IMR-90 (cell line): ENCODE measurements at regions not wholly inside any gene's neighbourhood (a gene's known extent, or its start where the extent isn't known, plus 50 kb on each side); places are given as distances from the start of the nearest gene placed in this dataset.

Experiments used
- BHLHE40 ChIP-seq: fragments of 150-350 bp; IDR thresholded peaks from 2 replicates; pipeline ENCODE4 v1.6.1; 2016; ENCODE audit warnings: mild to moderate bottlenecking, low read depth, low read length
- CEBPB ChIP-seq: IDR thresholded peaks from 2 replicates; pipeline ENCODE4 v1.6.1; 2012; ENCODE audit warnings: low read depth, low read length, improper control_type of control experiment
- MAFK ChIP-seq: IDR thresholded peaks from 2 replicates; pipeline ENCODE4 v1.6.1; 2012; ENCODE audit warnings: low read depth, low read length, improper control_type of control experiment
- MAZ ChIP-seq: IDR thresholded peaks from 2 replicates; pipeline ENCODE4 v1.6.1; 2012; ENCODE audit warnings: low read depth, mild to moderate bottlenecking, low read length, improper control_type of control experiment, moderate library complexity, borderline replicate concordance
- MXI1 ChIP-seq: IDR thresholded peaks from 2 replicates; pipeline ENCODE4 v1.6.1; 2012; ENCODE audit warnings: low read depth, mild to moderate bottlenecking, low read length, moderate library complexity, borderline replicate concordance
- NFE2L2 ChIP-seq: fragments of 150-350 bp; IDR thresholded peaks from 2 replicates; pipeline ENCODE4 v1.6.1; 2016; ENCODE audit warnings: low read depth, mild to moderate bottlenecking, low read length
- POLR2A ChIP-seq: IDR thresholded peaks from 2 replicates; pipeline ENCODE4 v1.6.1; 2012; ENCODE audit warnings: mild to moderate bottlenecking, low read depth, low read length
- RAD21 ChIP-seq: IDR thresholded peaks from 2 replicates; pipeline ENCODE4 v1.6.1; 2012; ENCODE audit warnings: low read length, improper control_type of control experiment
- RCOR1 ChIP-seq: IDR thresholded peaks from 2 replicates; pipeline ENCODE4 v1.6.1; 2012; ENCODE audit warnings: mild to moderate bottlenecking, low read length, improper control_type of control experiment; ENCODE audit not compliant: insufficient replicate concordance
- RFX5 ChIP-seq: IDR thresholded peaks from 2 replicates; pipeline ENCODE4 v1.8.0; 2012; ENCODE audit warnings: low read depth, mild to moderate bottlenecking, low read length, moderate library complexity
- SMC3 ChIP-seq: fragments of 150-350 bp; IDR thresholded peaks from 2 replicates; pipeline ENCODE4 v1.6.1; 2016; ENCODE audit warnings: low read depth, mild to moderate bottlenecking, antibody characterized with exemption, low read length, moderate library complexity
- TF ChIP-seq, protein P1 (sequence below): conservative IDR thresholded peaks from 2 replicates; pipeline ENCODE4 v1.5.1; 2012; ENCODE audit warnings: mild to moderate bottlenecking, low read depth, low read length, improper control_type of control experiment

DNA sequence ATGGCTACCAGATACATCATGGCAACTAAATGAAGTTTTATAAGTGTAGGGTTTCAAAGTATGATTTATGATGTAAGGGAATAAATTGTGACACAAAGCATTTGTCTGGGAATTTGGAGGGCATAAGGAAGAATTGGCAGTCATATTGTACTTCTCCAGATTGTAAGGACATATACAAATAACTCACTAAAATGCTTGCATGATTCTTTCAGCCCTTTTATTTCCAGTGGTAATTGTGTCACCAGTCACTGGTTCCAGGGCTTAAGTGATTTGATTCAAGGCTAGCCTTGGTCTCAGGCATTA is 299.4 kb upstream of the ANO5 start:
- TF ChIP-seq, protein P1, sequence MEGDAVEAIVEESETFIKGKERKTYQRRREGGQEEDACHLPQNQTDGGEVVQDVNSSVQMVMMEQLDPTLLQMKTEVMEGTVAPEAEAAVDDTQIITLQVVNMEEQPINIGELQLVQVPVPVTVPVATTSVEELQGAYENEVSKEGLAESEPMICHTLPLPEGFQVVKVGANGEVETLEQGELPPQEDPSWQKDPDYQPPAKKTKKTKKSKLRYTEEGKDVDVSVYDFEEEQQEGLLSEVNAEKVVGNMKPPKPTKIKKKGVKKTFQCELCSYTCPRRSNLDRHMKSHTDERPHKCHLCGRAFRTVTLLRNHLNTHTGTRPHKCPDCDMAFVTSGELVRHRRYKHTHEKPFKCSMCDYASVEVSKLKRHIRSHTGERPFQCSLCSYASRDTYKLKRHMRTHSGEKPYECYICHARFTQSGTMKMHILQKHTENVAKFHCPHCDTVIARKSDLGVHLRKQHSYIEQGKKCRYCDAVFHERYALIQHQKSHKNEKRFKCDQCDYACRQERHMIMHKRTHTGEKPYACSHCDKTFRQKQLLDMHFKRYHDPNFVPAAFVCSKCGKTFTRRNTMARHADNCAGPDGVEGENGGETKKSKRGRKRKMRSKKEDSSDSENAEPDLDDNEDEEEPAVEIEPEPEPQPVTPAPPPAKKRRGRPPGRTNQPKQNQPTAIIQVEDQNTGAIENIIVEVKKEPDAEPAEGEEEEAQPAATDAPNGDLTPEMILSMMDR, result no peak
- TF ChIP-seq POLR2A (no peak), MAZ (no peak), MAFK (no peak), RCOR1 (no peak), BHLHE40 (no peak), SMC3 (no peak), RFX5 (no peak), MXI1 (no peak), RAD21 (no peak), CEBPB (no peak), NFE2L2 (no peak)
